Activated T-helper 2 cell treated with anti-CD3 and anti-CD28 coated beads, Interferon-gamma antibody, Interleukin-2, Interleukin-4, amounts not matched to agents 10 μg/mL and 5 μg/mL and 100 μg/mL, durations not matched to agents 14 hours and 24 hours and 36 hours (primary cell): ENCODE measurements at regions not wholly inside any gene's neighbourhood (a gene's known extent, or its start where the extent isn't known, plus 50 kb on each side); places are given as distances from the start of the nearest gene placed in this dataset.
"Not testable (repeated sequence)": the region's sequence is repeated elsewhere in the genome, so short reads cannot be mapped to it uniquely, and the experiment has no call there.

Source experiments
- DNase-seq: peaks from one replicate; pipeline ENCODE4 v3.0.0; 2021; ENCODE audit warnings: low spot score
- H3K27ac Mint-ChIP-seq: one replicate; pipeline ENCODE4 v1.8.0; 2021; ENCODE audit warnings: mixed read lengths
- H3K27me3 Mint-ChIP-seq: one replicate; pipeline ENCODE4 v1.8.0; 2021; ENCODE audit warnings: low read depth, mixed read lengths
- H3K36me3 Mint-ChIP-seq: one replicate; pipeline ENCODE4 v1.8.0; 2021; ENCODE audit warnings: low read depth, mixed read lengths
- H3K4me1 Mint-ChIP-seq: one replicate; pipeline ENCODE4 v1.8.0; 2021; ENCODE audit warnings: low read depth, mixed read lengths
- H3K4me3 Mint-ChIP-seq: one replicate; pipeline ENCODE4 v1.8.0; 2021; ENCODE audit warnings: low read depth, mild to moderate bottlenecking, moderate library complexity, mixed read lengths
- H3K9me3 Mint-ChIP-seq: one replicate; pipeline ENCODE4 v1.8.0; 2021; ENCODE audit warnings: mixed read lengths
- intact Hi-C: fragments of 100-400 bp; cut with micrococcal nuclease; formaldehyde crosslinking; loops from one replicate; pipeline ENCODE4 v1.15.1; 2023

DNA sequence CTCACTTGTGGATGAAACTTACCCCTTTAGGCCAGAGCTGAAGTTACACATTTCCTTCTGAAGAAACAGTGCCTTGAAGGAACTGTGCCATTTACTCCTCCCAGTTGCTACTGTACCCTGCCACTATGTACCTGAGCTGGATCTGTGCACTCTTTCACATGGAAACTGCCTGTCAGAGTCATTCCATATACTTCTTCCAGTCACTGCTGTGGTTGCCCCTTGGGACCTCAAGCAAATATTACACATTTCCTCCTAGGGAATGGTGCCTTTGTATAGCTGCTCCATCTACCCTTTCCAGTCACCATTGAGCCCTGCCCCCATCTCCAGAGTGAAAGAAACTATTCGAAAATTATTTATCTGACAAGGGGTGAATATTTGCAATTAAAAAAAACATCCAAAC lies 1328.3 kb downstream of the TECRL start:
- no peak for DNase-seq
- Mint-ChIP-seq H3K4me1 (no peaks in the 10 kb centered on the region), H3K4me3 (no peak overlapping the region), H3K27ac (no peak overlapping the region), H3K36me3 (no peaks in the 10 kb centered on the region), H3K9me3 (peaks cover 32% of the 10 kb centered on the region), H3K27me3 (no peaks in the 10 kb centered on the region)
- intact Hi-C loops, result no loop called here

DNA sequence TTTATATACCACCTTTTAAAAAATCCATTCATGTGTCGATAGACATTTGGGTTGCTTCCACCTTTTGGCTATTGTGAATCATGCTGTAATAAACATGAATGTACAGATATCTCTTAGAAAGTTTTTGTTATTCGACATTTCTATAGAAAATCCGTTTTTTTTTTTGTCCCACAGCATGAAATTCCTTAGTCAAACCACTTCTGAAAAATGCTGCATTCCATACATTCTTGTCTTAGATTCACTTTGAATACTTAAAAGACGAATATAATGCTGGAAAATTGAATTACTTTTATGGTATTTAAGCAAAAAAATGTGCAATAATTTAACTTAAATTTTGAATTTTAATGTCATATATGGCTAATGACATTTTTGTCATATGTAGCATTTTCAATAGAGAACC lies 1345.5 kb downstream of the TECRL start:
- Mint-ChIP-seq H3K4me3 (no peak overlapping the region), H3K27me3 (no peaks in the 10 kb centered on the region), H3K9me3 (peaks cover 33% of the 10 kb centered on the region), H3K36me3 (no peaks in the 10 kb centered on the region), H3K4me1 (no peaks in the 10 kb centered on the region), H3K27ac (no peak overlapping the region)
- DNase-seq, result no peak
- intact Hi-C loops, result no loop called here

DNA sequence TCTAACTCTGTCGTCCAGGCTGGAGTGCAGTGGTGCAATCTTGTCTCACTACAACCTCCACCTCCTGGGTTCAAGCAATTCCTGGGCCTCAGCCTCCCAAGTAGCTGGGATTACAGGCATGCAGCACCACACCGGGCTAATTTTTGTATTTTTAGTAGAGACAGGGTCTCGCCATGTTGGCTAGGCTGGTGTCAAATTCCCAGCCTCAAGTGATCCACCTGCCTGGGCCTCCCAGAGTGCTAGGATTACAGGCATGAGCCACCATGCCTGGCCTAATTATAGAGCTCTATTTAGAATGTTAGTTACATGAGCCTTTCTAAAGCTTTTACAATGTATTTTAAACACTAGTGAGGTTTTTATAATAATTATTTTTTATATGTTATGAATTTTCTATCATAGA lies 1346.4 kb downstream of the TECRL start:
- DNase-seq, H3K36me3 Mint-ChIP-seq, intact Hi-C loops, H3K4me3 Mint-ChIP-seq, H3K4me1 Mint-ChIP-seq, H3K27ac Mint-ChIP-seq, H3K27me3 Mint-ChIP-seq: not testable (repeated sequence)
- H3K9me3 Mint-ChIP-seq, result peaks cover 37% of the 10 kb centered on the region

DNA sequence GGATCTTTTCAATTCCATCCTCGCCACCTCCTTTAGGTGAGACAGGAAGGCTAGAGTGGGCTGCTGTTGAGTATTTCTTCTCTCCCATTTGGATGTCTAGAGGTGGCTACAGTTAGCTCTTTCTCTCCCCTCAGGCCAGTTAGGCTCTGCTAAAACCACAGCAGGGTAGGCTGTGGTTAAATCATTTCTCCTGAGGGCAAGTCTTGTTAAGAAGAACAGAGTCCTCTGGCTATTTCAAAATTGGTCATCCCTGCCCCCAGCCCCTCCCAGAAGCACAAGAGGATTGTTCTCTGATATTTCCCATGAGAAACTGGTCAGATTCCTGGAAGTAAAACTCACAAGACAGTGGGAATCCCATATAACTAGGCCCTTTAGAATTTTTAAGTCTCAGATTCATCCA lies 1359.5 kb downstream of the TECRL start:
- intact Hi-C loops, result no loop called here
- H3K9me3 Mint-ChIP-seq, result peaks cover 50% of the 10 kb centered on the region
- H3K36me3 Mint-ChIP-seq, result no peaks in the 10 kb centered on the region
- DNase-seq, result no peak
- H3K4me3 Mint-ChIP-seq, result no peak overlapping the region
- no peaks in the 10 kb centered on the region for H3K27me3 Mint-ChIP-seq
- H3K27ac Mint-ChIP-seq, result no peak overlapping the region
- H3K4me1 Mint-ChIP-seq, result no peaks in the 10 kb centered on the region

DNA sequence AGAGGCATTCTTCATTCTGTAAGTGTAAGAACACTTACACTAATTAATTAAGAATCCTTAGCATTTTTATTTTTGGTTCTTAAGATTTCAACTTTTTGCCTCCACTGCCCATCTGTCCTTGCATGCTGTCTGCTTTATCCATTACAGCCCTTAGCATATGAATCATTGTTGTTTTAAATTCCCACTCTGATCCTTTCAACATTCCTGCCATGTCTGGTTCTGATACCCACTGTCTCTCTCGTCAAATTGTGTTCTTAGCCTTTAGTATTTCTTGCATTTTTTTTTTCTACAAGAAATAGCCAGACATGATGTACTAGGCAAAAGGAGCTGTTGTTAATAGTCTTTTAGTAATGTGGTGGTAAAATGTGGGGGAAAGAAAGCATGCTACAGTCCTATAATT lies 1360.0 kb downstream of the TECRL start:
- peaks cover 48% of the 10 kb centered on the region for H3K9me3 Mint-ChIP-seq
- no peaks in the 10 kb centered on the region for H3K27me3 Mint-ChIP-seq
- H3K4me3 Mint-ChIP-seq, result no peak overlapping the region
- intact Hi-C loops, result no loop called here
- DNase-seq, result no peak
- no peaks in the 10 kb centered on the region for H3K36me3 Mint-ChIP-seq
- no peak overlapping the region for H3K27ac Mint-ChIP-seq
- no peaks in the 10 kb centered on the region for H3K4me1 Mint-ChIP-seq

DNA sequence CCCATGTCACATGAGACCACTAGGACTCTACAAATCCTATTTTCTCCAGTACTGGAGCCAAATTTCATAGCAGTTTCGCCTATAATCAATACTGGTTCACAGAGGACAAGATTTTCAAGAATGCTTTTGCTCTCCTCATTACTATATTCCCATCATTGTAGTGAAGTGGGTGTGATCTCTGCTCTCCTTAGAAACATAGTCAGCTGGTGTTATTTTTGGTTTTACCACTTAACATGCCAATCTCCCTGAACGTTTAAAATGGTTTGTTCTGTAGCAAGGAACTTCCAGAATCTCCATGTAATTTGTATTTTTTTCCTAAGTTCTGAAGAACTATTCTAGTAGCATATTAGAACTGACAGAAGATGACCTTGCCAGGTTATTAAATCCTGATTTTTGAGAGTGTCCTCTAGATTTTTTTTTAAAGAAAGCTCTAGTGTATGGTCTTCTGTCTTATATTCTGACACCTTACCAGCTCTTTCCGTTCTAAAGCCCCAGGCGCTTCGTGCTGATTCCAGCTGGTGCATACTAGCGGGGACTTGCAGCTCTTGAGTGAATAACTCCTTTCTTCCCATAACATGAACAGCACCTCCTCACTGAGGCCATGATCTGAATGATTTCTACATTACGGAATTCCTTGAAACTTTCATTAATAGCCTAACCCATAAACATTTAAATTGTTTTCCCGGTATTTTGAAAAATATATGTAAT lies 1372.9 kb downstream of the TECRL start:
- no peak for DNase-seq
- no peak overlapping the region for H3K27ac Mint-ChIP-seq
- no peak overlapping the region for H3K4me3 Mint-ChIP-seq
- no peaks in the 10 kb centered on the region for H3K4me1 Mint-ChIP-seq
- peaks cover 39% of the 10 kb centered on the region for H3K9me3 Mint-ChIP-seq
- no peaks in the 10 kb centered on the region for H3K36me3 Mint-ChIP-seq
- no peaks in the 10 kb centered on the region for H3K27me3 Mint-ChIP-seq
- intact Hi-C loops, result no loop called here

DNA sequence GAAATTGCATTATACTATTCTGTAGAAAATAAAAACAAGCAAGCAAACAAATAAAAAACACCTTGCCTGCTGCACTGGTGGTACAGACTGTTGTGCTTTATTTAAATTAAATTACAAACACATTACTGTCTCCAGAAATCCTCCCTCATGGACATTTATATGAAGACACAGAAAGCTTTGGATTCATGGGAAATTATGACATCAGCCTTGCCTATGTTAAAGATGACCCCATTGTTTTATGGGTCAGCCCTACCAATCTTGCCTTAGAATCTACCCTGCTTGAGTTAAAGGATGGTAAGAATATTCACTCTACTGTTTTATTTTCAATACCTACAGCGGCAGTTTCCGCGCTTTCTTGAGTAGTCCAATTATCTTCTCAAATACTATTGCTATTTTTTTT lies 1379.9 kb downstream of the TECRL start:
- DNase-seq, result no peak
- H3K9me3 Mint-ChIP-seq, result peaks cover 20% of the 10 kb centered on the region
- no peaks in the 10 kb centered on the region for H3K27me3 Mint-ChIP-seq
- no peak overlapping the region for H3K4me3 Mint-ChIP-seq
- H3K27ac Mint-ChIP-seq, result no peak overlapping the region
- H3K4me1 Mint-ChIP-seq, result no peaks in the 10 kb centered on the region
- no peaks in the 10 kb centered on the region for H3K36me3 Mint-ChIP-seq
- intact Hi-C loops, result no loop called here

DNA sequence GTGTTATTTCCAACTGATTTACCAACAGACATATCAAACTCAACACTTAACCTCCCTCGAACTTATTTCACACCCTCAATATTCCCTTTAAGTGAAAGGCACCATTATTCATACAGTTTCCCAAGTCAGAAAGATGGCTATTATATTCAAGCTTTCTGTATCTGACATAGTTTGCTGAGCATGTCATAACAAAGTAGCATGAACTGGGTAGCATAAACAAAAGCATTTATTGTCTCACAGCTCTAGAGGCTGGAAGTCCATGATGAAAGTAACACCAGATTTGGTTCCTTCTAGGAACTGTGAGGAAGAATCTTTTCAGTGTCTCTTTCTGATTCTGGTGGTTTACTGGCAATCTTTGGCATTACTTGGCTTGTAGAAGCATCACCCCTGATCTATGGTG lies 1388.6 kb downstream of the TECRL start:
- Mint-ChIP-seq H3K36me3 (no peaks in the 10 kb centered on the region), H3K27me3 (no peaks in the 10 kb centered on the region), H3K9me3 (peaks cover 38% of the 10 kb centered on the region), H3K4me3 (no peak overlapping the region), H3K4me1 (no peaks in the 10 kb centered on the region), H3K27ac (no peak overlapping the region)
- intact Hi-C loops, result no loop called here
- DNase-seq, result no peak

DNA sequence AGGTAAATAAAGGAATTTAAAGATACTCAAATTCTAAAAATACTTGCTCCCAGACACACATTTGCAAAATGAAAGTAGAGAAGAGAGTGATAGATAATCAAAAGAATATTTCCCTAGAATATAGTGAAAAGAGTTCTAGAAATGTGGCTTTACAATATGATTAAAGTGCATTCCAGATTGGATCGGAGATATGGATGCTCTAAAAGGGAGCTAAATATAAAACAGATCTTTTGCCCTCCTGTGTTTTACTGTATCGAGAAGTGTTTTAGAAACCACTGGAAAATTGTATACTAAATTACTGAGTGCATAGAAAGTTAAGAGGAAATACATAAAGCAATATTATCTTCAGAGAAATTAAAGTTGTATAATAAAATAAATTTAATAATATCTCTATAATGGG lies 1392.0 kb downstream of the TECRL start:
- Mint-ChIP-seq H3K9me3 (peaks cover 46% of the 10 kb centered on the region), H3K27me3 (no peaks in the 10 kb centered on the region), H3K27ac (no peak overlapping the region), H3K4me3 (no peak overlapping the region), H3K4me1 (no peaks in the 10 kb centered on the region), H3K36me3 (no peaks in the 10 kb centered on the region)
- no peak for DNase-seq
- intact Hi-C loops, result no loop called here

DNA sequence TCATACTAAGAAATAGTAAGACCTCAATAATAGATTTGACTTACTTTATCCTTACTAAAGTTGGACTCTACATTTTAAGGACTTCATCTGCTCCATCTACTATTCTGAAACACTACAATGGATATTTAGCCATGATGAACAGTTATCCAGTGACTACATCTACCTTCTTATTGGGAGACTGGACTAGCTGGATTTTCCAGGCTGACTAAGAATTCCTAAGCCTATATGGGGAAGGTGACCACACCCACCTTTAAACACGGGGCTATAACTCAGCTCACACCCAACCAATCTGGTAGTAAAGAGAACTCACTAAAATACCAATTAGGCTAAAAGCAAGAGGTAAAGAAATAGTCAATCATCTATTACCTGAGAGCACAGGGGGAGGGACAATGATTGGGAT lies 1438.4 kb downstream of the TECRL start:
- Mint-ChIP-seq H3K9me3 (peaks cover 41% of the 10 kb centered on the region), H3K36me3 (no peaks in the 10 kb centered on the region), H3K4me3 (no peak overlapping the region), H3K4me1 (no peaks in the 10 kb centered on the region), H3K27me3 (no peaks in the 10 kb centered on the region), H3K27ac (no peak overlapping the region)
- intact Hi-C loops, result no loop called here
- no peak for DNase-seq

DNA sequence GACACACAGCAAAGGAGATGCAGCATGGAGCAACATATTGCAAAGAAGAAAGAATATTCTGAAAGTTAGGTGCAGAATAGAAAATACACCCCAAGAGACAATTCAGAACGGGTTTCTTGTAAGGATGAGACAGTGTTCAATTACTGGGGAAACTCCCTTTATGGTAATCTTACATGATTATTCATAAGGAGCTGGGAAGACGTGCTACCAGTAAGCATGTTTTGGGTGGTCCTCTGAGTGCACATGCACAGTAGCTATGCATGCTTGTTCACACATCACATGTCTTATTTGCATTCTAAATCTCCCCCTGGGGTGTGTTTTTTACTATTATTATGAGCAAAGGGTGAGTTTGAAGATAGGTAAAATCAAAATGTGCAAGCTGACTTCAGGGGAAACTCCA lies 1448.8 kb downstream of the TECRL start:
- DNase-seq, result no peak
- Mint-ChIP-seq H3K27ac (no peak overlapping the region), H3K36me3 (no peaks in the 10 kb centered on the region), H3K4me1 (no peaks in the 10 kb centered on the region), H3K9me3 (peaks cover 28% of the 10 kb centered on the region), H3K27me3 (no peaks in the 10 kb centered on the region), H3K4me3 (no peak overlapping the region)
- intact Hi-C loops, result no loop called here

DNA sequence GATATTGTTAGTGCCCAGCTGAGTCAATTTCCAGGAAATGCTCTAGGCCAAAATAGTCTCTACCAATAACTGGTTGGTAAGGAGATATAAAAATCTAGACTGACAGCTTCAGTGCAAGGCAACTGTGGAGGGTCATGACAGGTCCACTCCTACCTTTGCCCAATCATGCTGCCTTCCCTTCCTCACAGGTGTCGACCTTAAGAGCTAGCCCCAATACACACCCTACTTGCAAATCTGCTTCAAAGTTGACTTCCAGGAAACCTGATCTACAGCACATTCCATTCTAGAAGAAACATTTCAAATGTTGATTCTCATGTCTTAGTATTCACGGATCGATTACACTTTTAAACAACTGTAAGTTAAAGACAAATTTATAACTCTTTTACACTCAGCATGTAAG lies 1455.5 kb downstream of the TECRL start:
- Mint-ChIP-seq H3K36me3 (no peaks in the 10 kb centered on the region), H3K4me1 (no peaks in the 10 kb centered on the region), H3K27ac (no peak overlapping the region), H3K27me3 (no peaks in the 10 kb centered on the region), H3K4me3 (no peak overlapping the region), H3K9me3 (peaks cover 31% of the 10 kb centered on the region)
- no peak for DNase-seq
- intact Hi-C loops, result no loop called here

DNA sequence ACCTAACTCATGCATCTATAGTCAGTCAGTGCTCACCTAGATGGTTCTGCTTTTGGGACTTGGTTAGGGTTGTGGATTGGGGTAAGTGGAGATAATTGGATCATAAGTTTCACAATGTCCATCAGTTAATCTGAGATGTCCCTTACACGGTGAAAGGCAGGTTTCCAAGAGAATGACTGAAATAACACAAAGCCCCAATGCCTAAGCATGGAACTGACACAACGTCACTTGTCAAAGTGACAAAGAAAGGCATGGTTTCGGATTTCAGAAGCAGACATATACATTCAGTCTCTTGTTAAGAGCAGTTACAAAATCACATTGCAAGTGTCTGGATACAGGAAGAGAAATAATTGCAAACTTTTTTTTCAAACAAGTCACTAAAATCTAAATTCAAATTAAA lies 1456.9 kb downstream of the TECRL start:
- intact Hi-C loops, result no loop called here
- no peak overlapping the region for H3K4me3 Mint-ChIP-seq

DNA sequence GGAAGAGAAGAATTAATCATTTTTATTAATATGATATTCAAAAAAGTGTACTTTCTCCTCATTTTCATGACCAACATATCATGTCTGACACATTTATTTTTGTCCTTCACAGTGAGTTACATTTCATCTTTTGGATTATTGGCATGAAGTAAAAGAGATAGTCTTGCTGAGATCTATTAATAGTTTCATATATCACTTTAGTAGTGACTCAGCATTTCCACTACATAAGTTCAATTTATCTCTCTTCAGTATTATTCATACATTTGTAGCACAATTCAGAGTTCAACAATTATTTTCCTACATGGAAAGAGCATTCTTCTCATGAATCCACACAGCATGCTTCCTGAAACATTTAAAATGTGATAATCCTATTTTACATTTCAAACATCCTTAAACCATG lies 1461.1 kb downstream of the TECRL start:
- Mint-ChIP-seq H3K4me3 (no peak overlapping the region), H3K9me3 (peaks cover 34% of the 10 kb centered on the region), H3K4me1 (no peaks in the 10 kb centered on the region), H3K27ac (no peak overlapping the region), H3K27me3 (no peaks in the 10 kb centered on the region), H3K36me3 (no peaks in the 10 kb centered on the region)
- DNase-seq, result no peak
- intact Hi-C loops, result no loop called here

More for the DNA sequence above, 1456.9 kb downstream of the TECRL start:
- H3K4me1 Mint-ChIP-seq, result no peaks in the 10 kb centered on the region
- H3K27me3 Mint-ChIP-seq, result no peaks in the 10 kb centered on the region
- DNase-seq, result no peak
- no peaks in the 10 kb centered on the region for H3K36me3 Mint-ChIP-seq
- H3K27ac Mint-ChIP-seq, result no peak overlapping the region
- peaks cover 33% of the 10 kb centered on the region for H3K9me3 Mint-ChIP-seq
